ENCODE measurements at regions not wholly inside any gene's neighbourhood (a gene's known extent, or its start where the extent isn't known, plus 50 kb on each side); places are given as distances from the start of the nearest gene placed in this dataset.
A peak's percentile ranks its signal among the peaks of the same experiment; 100 is the strongest.

DNA sequence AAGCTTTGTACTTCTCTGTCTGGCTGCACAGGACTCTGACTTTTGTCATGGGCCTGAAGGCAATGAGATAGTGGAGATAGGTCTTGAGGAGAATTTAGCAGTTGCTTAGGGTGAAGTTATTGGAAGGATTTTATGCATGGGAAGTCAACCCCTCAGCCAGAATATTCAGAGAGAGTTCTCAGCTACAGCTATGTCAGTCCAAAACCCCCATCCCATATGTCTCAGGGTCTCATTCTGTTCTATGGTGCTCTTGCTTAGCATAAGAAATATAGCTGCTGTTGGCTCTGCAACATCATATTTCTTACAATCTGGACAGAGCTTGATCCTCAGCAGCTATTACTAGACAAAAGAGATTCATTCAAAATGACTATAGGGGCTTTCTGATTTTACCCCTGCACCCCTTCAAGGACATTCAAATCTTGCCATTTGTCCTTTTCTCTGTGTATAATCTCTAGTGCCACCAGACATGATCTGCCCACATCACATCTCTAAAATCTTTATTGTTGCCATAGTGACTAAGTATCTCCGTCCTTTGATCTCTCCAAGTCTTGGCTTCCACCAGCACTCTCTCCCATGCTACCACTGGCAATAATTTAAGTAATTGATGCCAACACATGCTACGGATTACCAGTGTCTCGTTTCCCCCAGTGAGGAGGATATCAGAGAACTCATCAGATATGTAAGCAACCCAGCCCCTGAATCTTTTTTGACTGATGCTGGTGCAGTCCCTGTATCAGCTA, 327.1 kb upstream of the ISX start:
- no peak for DNase-seq (ENCODE audit: low spot score)

DNA sequence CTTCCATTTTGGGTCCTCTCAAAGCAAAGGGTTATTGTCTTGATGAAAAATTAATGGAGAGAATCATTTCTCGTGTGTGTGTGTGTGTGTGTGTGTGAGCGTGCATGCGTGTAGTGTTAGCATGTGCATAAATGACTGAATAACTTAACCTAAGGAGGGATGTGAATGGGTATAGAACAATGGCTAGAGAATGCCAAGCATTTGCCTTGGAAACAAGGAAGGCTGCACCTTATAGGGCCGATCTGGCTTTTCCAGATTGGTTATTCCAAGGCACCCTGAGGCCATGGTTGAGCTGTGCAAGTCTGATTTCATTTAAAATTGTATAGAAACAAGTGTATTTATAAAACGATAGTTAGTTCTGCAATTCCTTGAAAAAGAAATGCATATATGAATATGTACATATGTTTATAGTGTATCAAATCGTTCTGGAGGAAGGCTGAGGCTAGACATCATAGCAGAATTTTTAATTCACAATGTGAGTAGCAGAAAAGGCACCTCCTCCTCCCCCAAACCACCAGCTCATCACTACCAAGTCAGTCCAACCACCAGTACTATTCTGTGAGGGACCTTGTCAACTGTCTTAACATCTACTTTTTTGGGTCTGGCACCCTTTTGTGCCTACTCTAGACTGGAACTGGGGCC, 322.7 kb upstream of the ISX start:
- DNase-seq (ENCODE audit: low spot score), result no peak

DNA sequence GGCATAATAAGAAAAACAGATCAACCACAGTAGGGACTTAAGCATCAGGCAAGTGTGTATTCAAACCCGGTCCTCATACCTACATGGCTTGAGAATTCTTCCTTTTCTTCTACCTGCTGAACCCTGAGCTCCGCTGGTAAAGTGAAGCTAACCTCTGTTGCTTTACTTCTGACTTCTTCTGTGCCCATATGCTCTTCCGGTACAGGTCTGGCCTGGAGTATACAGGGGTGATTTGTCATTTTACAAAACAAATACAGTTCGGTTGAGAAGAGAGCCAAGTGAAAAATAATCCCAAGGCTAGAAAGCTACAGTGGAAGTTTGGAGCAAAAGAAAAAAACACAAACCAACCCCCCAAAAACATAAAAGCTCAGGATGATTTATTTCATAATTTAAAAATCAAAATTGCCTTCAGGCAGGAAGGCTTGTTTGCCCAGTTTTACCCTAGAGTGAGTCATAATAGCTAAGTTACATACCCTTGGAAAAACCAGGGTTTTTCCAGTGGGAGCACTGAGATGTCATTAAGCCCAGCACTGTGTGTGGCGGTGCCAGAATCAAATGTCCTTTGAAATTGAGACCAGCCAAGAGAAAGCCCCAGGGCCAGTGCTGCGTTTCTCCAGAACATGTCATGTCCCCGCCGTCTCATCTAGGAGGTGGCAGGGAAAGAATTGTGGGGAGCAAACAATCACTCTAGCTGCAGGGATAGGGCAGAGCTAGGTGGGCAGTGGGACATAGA, 305.5 kb upstream of the ISX start:
- DNase-seq (ENCODE audit: low spot score), result no peak

DNA sequence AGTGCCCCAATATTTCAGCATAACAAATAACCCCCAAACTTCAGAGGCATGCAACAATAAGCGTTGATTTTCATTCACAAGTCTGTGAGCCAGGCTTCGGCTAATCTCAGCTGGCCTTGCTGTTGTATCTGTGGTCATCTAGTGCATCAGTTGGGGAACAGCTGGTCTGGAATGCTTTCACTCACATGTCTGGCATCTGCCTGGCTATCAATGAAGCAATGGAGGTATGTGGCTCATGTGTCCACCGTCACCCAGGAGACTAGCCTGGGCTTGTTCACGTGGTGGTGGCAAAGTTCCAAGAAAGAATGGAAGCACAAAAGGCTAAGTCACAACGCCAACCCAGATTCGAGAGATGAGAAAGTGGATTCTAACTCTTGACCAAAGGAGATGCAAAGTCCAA, 304.8 kb upstream of the ISX start:
- DNase-seq (ENCODE audit: low spot score), result no peak

DNA sequence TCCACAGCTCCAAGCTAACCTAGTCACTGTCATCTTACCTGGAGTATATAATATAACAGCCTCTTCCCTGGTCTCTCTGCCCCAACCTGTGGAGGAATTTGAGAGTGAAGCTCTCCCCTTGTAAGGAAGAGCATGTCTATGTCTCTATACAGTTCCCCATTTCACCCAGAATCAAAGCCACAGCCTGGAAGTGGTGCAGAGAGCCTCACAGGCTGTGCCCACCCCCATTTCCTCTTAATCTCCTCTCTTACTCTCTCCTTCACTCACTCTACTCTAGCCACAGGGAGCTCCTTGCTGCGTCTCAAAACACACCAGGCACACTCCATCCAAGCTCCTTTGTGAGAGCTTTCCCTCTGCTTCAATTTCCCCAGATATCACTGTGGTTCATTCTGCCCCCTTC, 302.5 kb upstream of the ISX start:
- DNase-seq (ENCODE audit: low spot score), result no peak

DNA sequence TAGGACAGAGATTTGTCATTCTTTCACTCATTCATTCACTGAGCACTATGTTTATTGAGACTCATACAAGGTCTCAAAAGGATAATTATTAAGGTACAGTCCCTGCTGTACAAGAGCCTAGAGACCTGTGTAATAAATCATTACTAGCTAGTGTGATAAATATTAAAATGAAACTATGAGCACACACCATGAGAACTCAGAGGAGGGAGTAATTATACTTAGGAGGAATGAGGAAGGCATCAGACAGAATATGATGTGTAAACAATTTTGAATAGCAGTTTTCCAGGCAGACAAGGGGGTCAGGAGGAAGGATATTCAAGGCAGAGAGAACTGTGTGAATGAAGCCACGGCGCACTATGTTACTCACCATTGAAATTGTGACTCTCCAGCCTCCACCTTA, 300.8 kb upstream of the ISX start:
- DNase-seq (ENCODE audit: low spot score), result no peak

DNA sequence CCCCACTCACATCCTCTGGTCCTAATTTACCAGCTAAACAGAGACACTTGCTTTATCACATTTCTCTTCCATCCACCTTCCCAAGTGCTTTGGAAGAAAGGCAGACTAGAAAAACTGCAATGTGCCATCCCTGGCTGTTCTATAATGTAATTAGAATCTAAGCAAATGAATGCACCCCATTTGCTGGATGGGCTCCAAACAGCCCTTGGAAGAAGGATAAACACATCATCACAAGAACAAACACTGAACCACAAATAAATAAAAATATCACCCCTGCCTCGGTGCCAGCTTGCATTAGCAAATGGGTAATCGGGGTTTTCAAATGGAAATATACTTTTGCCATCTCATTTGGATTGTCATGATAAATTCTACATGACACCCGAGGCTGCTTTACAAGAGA, 296.6 kb upstream of the ISX start:
- DNase-seq (ENCODE audit: low spot score), result no peak

DNA sequence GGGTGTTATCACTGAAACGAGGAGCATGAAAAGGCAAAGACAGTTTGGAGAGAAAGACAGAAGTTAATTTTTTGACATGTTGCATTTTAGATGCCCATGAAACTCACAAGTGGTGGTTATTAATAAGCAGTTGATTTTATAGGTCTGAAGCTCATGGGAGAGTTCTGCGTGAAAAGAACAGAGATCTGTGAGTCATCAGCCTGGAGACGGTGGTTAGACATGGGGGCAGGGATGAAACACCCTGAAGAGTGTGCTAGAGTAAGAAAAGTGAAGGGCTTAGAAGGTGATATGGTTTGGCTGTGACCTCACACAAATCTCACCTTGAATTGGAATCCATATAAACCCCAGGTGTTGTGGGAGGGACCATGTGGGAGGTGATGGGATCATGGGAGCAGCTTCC, 289.1 kb upstream of the ISX start:
- DNase-seq (ENCODE audit: low spot score), result no peak

DNA sequence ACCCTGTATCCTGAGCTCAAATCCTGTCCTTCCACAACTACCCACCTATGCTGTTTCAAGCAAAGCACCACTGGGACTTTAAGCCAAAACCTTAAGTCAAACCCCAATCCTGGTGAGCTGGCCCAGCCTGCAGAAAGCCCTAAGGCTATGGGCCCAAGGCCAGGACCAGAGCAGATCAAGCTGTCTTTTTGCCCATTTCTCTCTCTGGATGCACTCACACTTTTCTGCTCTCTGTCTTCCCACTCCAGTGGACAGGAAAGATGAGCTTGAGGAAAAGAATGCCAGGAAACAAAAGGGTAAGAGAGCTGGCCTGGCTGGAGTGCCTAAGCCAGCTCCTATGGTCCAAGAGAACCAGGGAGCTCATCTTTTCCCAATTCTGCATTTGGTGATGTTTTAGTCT, 284.3 kb upstream of the ISX start:
- DNase-seq (ENCODE audit: low spot score), result no peak

DNA sequence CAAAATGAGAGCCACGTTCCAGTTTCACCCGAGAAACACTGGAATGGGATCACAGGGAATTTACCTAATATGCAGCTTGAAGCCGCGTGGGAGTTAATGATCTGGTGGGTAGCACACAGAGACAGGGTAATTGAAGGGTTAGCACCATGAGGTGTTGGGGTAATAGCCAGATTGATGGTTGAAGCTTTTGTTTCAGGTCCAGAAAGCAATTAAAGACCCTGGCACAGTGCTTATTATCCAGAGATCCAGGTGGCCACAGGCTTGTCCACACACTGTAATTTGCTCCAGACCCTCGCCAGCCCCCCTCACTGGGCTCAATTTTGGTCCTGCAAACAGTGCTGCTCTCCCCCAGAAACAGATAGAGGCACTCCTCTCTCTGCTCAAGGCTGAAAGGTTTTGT, 282.5 kb upstream of the ISX start:
- no peak for DNase-seq (ENCODE audit: low spot score)

DNA sequence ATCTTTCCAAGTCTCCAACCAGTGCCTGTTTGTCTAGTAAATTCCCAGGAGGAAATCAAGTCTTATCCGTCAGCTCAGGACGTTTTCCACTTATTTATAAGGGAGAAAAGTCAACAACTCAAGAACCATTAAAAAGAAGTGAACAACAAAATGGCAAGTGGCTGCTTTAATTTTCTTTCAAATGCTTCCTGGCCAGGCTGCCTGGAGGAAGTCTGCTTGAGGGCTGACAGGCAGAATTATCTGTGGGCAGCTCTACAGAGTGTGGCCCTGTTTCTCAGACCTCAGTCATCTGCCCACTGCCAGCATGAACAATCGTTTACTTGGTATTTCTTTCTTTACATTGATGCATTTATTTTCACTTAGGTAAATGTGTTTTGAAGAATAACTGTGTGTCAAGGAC, 281.9 kb upstream of the ISX start:
- DNase-seq (ENCODE audit: low spot score), result no peak

DNA sequence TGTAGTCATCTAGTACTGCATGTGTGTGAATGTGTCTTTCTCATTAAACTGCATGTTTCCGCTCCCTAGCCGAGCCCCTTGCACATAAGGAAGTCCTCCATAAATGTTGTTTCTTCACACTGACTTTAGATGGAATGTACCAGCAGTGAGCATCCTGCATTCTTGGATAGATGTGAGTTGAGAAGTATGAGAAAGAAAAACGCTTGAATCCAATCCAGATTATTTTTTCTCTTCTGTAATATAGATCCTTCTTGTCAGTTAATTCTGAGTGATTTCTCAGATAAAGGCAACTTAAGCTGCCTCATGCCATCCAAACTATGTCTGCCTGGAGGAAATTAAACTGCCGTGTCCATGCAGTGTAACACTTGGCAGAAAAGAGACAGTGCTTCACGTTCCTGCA, 268.1 kb upstream of the ISX start:
- DNase-seq (ENCODE audit: low spot score), result no peak

DNA sequence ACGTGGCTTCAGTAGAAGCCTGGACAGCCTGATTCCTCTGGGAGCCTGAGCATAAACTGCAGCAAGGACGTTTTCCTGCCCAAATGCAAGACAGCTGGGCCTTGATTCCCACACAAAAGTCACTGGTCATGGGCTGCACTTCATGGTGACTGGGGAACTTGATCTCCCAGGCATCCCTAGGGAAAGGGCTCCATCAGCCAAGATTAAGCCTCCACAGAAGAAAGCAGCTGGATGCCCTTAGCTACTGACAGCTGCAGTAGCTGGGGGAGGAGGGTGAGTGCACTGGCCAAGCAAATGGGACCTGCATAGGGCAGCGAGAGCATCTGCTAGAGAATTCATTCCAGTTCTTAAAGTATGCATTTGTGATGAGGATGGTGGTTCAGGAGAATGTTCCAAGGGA, 267.4 kb upstream of the ISX start:
- DNase-seq (ENCODE audit: low spot score), result no peak

DNA sequence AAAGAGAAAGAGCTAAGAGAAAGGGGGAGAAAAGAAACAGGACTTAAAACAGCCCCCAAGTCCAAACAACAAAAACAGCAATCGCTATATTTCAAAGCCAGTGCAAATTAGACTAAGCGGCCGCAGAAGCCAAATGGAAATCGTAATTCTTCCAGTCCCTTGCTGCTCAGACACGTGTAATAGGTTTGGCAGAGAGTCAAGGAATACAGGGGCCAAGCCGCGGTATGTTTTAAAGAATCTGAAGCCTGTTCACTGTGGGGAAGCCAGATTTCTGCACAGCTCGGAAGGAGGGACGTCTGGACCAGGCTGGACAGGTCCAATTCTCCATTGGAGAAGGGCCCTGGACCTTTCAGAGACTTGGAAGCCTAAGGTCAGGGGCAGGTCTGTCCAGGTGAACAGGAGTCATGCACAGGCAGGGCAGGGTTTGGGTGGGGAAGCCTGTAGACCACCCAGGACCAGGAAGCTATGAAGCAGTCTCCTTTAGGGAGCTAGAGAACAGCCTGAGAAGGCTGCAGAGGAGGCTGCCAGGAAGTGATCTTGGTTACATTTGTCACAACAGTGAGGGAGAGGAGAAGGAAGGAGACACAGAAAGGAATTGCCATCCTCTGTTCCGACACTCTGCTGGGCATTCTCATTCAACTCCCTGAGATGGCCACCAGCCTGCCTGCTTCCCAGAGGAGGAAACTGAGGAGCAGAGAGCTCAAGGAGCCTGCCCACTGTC, 265.5 kb upstream of the ISX start:
- no peak for DNase-seq (ENCODE audit: low spot score)

DNA sequence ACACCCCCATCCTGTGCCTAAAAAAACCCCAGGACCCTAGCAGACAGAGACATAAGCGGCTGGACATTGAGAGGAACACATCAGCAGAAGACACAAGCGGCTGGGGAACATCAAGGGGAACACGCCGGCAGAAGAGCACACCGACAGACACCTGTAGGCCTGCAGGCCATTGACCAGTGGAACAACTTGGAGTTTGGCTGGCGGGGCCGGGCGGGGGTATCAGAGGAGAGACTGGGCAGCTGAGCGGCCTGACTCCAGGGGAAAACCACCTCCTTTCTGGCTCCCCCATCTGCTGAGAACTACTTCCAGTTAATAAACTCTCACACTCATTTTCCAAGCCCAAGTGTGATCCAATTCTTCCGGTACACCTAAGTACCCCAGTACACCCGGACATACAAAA, 264.7 kb upstream of the ISX start:
- no peak for DNase-seq (ENCODE audit: low spot score)

DNA sequence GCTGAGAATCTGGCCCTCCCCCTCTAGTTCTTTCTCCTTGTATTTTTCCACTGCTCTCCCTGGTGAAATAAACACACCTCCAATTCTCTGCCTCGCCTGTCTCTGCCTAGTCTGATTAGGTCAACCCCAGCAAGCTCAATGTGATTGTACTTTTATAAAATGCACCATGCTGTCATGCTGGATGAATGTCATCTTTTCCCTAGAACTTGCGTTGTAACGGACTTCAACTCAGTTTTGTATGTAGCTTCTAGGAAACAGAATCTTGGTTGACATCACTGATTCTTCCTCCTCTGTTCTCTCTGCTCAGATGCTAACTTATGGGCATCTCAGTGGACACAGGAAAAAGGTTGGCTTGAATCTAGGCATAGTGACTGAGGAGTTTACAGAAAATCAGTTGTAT, 261.9 kb upstream of the ISX start:
- no peak for DNase-seq (ENCODE audit: low spot score)

DNA sequence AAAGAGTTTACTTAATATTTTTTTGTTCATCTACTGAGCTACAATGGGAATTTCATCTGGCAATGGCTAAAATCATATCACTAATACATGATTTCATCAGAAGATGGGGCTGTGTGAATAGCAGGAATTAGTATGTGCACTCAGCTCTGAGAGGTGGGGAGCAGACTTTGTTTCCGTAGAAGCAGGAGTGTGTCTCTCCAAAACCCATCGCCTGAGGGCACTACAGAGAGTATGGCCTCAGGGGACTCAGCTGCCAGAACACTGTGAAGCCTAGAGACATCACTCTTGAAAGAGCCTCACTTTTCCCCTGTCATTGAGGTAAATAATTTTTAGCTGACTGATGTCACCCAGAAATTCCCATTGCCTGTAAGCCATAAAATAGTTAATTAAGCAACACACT, 261.4 kb upstream of the ISX start:
- peak; percentile 54 for DNase-seq (ENCODE audit: low spot score)

DNA sequence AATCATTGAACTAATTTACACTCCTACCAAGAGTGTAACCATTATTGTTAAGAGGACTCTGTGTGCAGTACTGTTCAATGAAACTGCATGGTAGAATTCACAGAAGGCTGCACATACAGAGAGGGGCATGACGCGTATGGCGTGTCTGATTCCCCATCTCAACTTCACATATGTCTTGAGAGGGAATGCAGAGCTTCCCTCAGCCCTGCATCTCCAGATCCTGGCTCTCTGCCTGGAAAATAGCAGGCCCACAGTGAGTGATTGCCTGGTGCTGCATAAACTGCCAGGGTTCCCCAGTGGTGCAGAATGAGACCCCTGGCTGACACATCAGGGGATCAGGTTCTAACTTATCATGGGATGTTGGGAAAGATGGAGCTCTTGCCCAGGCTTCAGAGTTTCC, 260.2 kb upstream of the ISX start:
- DNase-seq (ENCODE audit: low spot score), result no peak

DNA sequence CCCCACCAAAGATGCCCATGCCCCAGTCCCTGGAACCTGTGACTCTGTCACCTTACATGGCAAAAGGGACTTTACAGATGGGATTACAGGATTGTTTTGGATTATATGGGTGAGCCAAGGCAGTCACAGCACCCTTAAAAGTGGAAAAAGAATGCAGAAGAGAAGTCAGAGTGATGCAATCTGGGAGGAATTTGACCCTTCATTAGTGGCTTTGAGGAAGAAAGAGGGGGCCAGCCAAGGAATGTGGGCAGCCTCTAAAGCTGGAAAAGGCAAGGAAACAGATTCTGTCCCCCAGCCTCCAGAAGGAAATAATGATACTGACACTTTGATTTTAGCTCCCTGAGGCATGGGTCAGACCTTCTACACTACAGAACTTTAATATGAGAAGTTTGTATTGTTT, 257.3 kb upstream of the ISX start:
- no peak for DNase-seq (ENCODE audit: low spot score)

DNA sequence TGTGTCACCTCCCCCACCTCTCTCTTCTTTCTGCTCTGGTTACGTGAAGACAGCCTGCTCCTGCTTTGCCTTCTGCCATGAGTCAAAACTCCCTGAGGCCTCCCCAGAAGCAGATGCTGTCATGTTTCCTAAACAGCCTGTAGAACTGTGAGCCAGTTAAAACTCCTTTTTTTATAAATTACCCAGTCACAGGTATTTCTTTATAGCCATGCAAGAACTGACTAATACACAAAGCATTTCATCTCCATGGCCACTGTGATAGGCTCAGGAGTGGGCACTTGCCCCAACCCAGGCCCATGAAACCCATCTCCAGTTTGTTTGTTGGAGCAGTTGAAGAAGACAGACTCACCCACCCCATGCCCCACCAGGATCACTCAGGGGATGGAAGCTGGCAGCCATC, 253.3 kb upstream of the ISX start:
- no peak for DNase-seq (ENCODE audit: low spot score)

DNA sequence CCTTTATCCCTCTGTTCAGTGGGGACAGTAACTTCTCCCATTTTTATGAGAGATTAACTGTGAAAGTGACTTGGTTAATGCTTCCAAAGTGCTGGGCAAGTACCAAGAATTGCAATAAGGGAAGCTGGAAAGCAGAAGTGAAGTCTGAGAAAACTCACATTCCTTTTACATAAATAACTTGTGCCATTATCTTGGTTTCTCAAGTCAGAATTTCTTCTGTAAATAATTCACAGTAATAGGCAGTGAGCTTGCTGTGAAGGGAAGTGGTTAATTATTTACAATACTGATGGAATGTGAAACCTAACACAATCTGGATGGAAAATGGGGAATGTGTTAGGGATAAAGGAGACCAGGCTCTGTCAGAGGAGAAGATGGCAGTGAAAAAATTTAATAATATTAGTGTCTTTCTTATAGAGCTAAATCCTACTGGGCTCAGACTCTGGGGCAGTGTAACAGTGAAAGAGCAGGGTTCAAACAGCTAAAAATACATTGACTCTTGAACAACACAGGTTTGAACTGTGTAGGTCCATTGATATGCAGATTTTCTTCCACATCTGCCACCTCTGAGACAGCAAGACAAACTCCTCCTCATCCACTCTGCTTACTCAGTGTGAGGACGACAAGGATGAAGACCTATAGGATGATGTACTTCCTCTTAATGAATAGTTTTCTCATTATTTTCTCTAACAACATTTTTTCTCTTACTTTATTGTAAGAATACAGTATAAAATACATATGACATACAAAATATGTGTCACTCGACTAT, 251.5 kb upstream of the ISX start:
- DNase-seq (ENCODE audit: low spot score), result no peak

DNA sequence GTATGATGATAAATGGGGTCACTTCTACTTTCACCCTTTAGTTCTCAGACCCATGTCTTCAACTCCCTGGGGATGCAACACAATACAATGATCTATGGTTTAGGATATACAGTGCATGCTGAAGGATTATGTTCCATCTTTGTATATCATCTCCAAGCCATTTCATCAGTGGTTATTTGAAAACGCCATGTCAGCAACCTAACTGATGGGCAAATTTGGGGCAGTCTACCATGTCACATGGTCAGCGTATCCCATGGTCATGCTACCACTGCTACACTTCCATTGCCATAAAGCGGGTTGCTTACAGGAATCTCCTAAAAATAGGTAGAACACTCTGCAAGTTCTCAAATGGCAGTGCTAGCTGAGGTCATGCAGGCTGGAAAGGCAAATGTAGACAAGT, 236.5 kb upstream of the ISX start:
- DNase-seq (ENCODE audit: low spot score), result no peak
